SH-SY5Y (cell line): ENCODE measurements at regions not wholly inside any gene's neighbourhood (a gene's known extent, or its start where the extent isn't known, plus 50 kb on each side); places are given as distances from the start of the nearest gene placed in this dataset.

Experiments used
- GATA2 ChIP-seq: IDR thresholded peaks from 2 replicates; pipeline ENCODE4 v1.6.1; 2011; ENCODE audit warnings: mild to moderate bottlenecking, low read depth, low read length
- GATA3 ChIP-seq: IDR thresholded peaks from 2 replicates; pipeline ENCODE4 v1.6.1; 2011; ENCODE audit warnings: low read depth, mild to moderate bottlenecking, low read length, moderate library complexity

- no peak for TF ChIP-seq GATA2
- no peak for TF ChIP-seq GATA3
Observed at GRCh38 chr3:35500641-35501350, 138.5 kb upstream of the ARPP21 start.

- TF ChIP-seq GATA2 (no peak), GATA3 (no peak)
Observed at GRCh38 chr3:35502699-35503098, 136.6 kb upstream of the ARPP21 start.

GRCh38 chr3:35505181-35505580, 134.1 kb upstream of the ARPP21 start:
- no peak for TF ChIP-seq GATA2
- no peak for TF ChIP-seq GATA3

DNA sequence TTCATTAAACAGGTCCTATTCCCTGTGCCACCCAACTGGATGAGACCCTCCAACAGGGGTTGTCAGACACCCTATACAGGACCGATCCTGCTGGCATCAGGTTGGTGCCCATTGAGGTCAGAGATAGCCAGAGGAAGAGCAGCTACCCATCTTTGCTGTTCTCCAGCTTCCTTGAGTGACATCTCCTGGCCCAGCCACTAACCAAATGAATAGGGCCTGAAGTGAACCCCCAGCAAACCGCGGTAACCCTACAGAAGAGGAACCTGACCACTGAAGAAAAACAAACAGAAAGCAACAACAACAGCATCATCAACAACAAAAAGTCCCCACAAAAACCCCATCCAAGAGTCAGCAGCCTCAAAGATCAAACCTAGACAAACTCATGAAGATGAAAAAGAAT, 133.6 kb upstream of the ARPP21 start:
- TF ChIP-seq GATA3, result no peak
- no peak for TF ChIP-seq GATA2

DNA sequence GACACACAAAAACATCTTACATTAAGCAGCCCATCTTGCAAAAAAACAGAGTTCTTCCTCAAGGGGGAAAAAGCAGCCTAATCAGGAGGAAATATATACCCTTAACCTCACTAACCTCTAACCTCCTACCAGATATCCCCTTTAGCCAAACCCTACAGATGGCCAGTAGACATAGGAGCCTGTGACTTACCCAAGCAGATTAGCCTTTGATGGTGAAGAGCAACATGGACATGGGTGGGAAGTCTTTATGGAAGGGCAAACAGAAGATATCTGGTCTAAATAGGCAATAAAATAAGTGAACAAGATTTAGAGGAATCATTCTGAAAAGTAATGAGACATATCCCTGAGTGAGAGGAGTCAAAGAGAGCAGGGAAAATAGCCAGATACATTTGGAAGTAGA, 119.4 kb upstream of the ARPP21 start:
- no peak for TF ChIP-seq GATA3
- no peak for TF ChIP-seq GATA2

DNA sequence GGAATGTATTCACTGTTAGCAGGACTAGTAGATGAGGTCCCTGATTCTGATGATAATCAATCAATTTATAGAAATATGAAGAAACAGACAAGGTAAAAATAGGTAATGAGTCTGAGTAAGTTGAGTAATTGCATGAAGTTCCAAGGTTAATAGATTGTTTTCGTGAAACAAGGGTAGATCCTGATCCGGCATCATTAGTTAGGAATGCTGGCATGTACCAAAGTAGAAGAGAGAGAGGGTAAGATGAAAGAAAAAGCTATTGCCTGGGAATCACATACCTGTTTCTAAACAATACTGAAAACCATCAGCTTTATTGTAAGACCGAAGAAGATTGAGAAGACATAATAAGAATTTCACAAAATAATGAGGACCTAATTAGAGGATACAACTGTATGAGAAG, 118.1 kb upstream of the ARPP21 start:
- no peak for TF ChIP-seq GATA3
- no peak for TF ChIP-seq GATA2

DNA sequence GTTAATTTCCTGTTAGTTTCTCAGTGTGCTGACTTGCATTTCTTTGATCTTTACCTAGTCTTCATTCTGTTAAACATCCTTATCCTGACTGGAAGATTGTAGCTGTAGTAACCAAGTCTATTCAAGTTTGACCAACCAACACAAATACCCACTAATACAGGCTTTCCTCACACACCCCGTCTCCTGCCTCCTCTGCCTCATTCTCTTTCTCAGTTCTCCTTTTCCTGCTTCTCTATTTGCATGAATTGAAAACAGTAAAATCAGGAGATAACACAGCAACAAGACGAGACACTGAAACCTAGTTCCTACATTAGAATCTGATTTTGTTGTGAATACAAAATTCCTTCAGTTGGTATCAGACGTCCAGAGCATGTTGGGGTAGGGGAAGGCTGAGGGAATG, 116.9 kb upstream of the ARPP21 start:
- TF ChIP-seq GATA2 (no peak), GATA3 (no peak)

GRCh38 chr3:35523074-35523473, 116.3 kb upstream of the ARPP21 start:
- no peak for TF ChIP-seq GATA2

DNA sequence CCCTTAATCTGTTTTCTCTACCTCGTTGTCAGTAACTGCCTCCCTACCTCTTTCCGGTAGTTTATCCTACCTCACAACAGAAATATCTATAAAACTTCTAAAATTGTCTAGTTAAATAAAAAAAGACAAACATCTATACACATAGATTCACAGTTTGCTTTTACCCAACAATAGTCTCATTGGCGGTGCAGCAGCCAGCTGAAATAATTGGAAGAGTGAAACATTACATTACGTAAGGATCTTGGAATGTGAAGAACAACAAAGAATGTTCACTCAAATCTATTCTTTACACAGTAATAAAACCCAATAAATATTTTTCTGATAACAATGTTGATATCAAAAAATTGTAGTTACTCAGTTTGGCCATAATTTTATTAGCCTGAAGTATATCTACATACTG, 115.5 kb upstream of the ARPP21 start:
- TF ChIP-seq GATA2, result no peak
- TF ChIP-seq GATA3, result no peak

- TF ChIP-seq GATA3 (no peak), GATA2 (no peak)
Observed at GRCh38 chr3:35524856-35525255, 114.5 kb upstream of the ARPP21 start.

DNA sequence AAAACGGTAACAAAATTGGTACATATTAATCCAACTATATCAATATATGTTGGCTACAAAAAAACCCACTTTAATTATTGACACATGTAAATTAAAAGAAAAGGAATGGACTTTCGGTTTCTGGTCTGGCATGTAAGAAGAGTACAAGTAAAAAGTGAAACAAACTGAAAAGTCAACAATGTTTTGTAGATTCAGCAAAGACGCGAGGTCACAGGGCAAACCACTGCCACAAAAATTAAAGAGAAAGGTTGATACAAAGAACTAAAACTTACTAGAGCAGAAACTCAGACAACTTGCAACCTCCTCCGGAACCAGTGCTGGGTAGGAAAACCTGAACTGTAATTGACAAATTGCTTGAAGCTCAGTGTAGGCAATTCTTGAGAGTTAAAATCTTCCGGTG, 110.6 kb upstream of the ARPP21 start:
- no peak for TF ChIP-seq GATA3
- no peak for TF ChIP-seq GATA2

DNA sequence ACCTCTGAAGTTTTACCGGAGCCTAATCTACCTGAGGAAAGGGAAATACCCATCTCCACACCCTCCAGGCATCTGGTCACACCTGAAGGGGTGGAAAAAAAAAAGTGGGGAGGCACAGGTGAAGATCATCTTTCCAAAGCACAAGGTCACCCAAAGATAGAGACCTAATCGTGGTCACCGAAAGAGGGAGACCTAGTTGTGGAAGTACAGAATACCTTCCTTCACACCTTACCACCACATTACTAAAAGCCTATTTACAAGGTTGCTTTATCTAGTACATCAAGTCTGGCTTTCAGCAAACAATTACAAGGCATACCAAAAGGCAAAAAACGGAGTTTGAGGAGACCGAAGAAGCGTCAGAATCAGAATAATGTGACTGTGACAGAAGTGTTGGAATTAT, 110.0 kb upstream of the ARPP21 start:
- TF ChIP-seq GATA2, result no peak
- no peak for TF ChIP-seq GATA3

DNA sequence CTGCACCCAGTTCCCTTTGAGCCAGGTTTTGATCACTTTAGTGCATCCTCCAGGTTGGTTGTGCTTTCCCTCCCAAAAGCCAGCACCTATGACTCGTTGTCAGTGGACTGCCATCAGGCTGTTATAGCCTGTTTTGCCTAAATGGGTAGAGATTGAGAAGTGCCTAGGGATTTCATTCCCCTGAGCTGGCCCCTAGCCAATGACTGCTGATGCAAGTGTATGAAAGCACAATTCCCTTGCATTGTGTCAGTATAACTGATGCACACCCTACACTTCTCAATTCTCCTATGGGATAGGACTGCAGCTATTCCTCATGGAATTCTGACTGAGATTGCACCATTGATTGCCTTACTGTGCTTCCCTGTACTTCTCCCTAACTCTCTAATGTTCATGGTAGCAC, 102.1 kb upstream of the ARPP21 start:
- TF ChIP-seq GATA2 (no peak), GATA3 (no peak)

DNA sequence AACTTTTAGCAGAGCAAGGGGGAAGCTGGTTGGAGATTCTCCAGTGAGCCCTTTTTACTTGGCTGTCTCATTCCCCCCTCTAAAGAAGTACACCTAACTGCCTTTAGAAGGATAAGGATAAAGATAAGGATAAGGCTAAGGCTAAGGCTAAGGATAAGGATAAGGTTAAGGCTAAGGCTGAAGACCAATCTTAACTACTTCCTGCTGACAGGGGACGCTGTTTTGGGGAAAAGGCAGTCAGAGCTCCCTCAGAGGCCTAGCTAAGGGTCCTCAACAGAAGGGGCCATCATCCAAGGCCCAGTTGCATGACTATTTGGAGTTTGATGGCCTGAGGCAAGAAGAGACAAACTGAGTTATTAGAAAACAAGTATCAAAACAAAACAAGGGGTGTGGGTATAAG, 94.3 kb upstream of the ARPP21 start:
- no peak for TF ChIP-seq GATA2
- no peak for TF ChIP-seq GATA3

GRCh38 chr3:35549690-35550089, 89.6 kb upstream of the ARPP21 start:
- no peak for TF ChIP-seq GATA3
- TF ChIP-seq GATA2, result no peak

- no peak for TF ChIP-seq GATA2
- TF ChIP-seq GATA3, result no peak
Observed at GRCh38 chr3:35562141-35562540, 77.2 kb upstream of the ARPP21 start.

DNA sequence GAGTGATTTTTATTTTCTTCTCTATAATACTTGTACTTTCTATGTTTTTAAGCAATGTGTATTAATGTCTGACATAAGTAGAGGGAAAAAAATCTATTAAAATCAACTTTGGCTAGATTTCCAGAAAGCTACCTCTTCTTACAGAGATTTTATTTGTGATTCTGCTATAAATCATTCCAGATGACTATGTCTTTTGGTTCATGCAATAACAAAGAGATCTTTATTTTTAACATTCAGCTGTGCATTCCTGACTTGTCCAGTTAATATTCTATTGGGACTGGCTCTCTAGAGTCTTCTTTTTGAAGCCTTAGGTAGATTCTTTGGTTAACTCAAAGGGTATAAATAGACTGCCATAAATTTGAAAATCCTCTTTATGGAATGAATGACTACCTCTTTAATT, 74.3 kb upstream of the ARPP21 start:
- no peak for TF ChIP-seq GATA2
- no peak for TF ChIP-seq GATA3
